IMR-90 (cell line): ENCODE measurements at regions not wholly inside any gene's neighbourhood (a gene's known extent, or its start where the extent isn't known, plus 50 kb on each side); places are given as distances from the start of the nearest gene placed in this dataset.
A peak's percentile ranks its signal among the peaks of the same experiment; 100 is the strongest.

Experiments used
- ATAC-seq: fragments of 200-7000 bp; cut with Tn5 transposase; 2 replicates; pipeline ENCODE4 v1.9.1; 2020; ENCODE audit warnings: low read depth, mild to moderate bottlenecking, moderate library complexity
- BruUV-seq: library from RNA; stranded (reverse); fragments of 400-500 nt; replicated peaks from 2 replicates; lab custom pipeline; 2021; lab: Mats Ljungman, UMichigan
- CTCF ChIA-PET: fragments of 300-600 bp; formaldehyde crosslinking; extraction: SDS; loops from one replicate; lab custom pipeline; 2021; ENCODE audit warnings: antibody characterized with exemption; lab: Yijun Ruan, JAX
- POLR2A ChIA-PET: fragments of 300-600 bp; sonication (Branson Sonifier 250); formaldehyde crosslinking; loops from one replicate; lab custom pipeline; 2022; ENCODE audit warnings: antibody characterized with exemption; ENCODE audit not compliant: unreplicated experiment; lab: Charles Lee
- DNase-seq: peaks from one replicate; pipeline ENCODE4 v3.0.0; 2013
- H2AFZ ChIP-seq: replicated peaks from 2 replicates; pipeline ENCODE3; 2013; ENCODE audit warnings: low read length, mild to moderate bottlenecking; ENCODE audit not compliant: poor library complexity
- H2AK5ac ChIP-seq: 2 replicates; pipeline ENCODE4 v1.6.1; 2013; ENCODE audit warnings: low read depth, low read length, inconsistent platforms
- H2AK9ac ChIP-seq: replicated peaks from 2 replicates; pipeline ENCODE3; 2013; ENCODE audit warnings: mild to moderate bottlenecking, low read depth, low read length, moderate library complexity; ENCODE audit not compliant: poor library complexity
- H2BK120ac ChIP-seq: 2 replicates; pipeline ENCODE4 v1.6.1; 2013; ENCODE audit warnings: low read depth, low read length, inconsistent platforms
- H2BK15ac ChIP-seq: 3 replicates; pipeline ENCODE4 v1.6.1; 2013; ENCODE audit warnings: low read depth, low read length, inconsistent platforms
- H2BK20ac ChIP-seq: 2 replicates; pipeline ENCODE4 v1.6.1; 2013; ENCODE audit warnings: low read depth, mild to moderate bottlenecking, inconsistent platforms, low read length, moderate library complexity
- H2BK5ac ChIP-seq: 2 replicates; pipeline ENCODE4 v1.6.1; 2013; ENCODE audit warnings: mild to moderate bottlenecking, low read depth, low read length, inconsistent platforms; ENCODE audit not compliant: poor library complexity, severe bottlenecking
- H3K14ac ChIP-seq: replicated peaks from 2 replicates; pipeline ENCODE4 v1.6.1; 2013; ENCODE audit warnings: low read depth, low read length, inconsistent platforms
- H3K18ac ChIP-seq: 2 replicates; pipeline ENCODE4 v1.6.1; 2013; ENCODE audit warnings: low read depth, low read length, control low read depth
- H3K23ac ChIP-seq: 2 replicates; pipeline ENCODE4 v1.6.1; 2013; ENCODE audit warnings: low read depth, low read length, inconsistent platforms
- H3K27ac ChIP-seq: 2 replicates; pipeline ENCODE4 v1.5.1; 2013; ENCODE audit warnings: mild to moderate bottlenecking, control low read depth, low read length; ENCODE audit not compliant: insufficient read depth
- H3K27me3 ChIP-seq: 2 replicates; pipeline ENCODE4 v1.6.1; 2013; ENCODE audit warnings: low read length; ENCODE audit not compliant: control insufficient read depth, insufficient read depth
- H3K36me3 ChIP-seq: 2 replicates; pipeline ENCODE4 v1.6.1; 2013; ENCODE audit warnings: low read length, mixed read lengths; ENCODE audit not compliant: control insufficient read depth, insufficient read depth
- H3K4ac ChIP-seq: 2 replicates; pipeline ENCODE4 v1.6.1; 2013; ENCODE audit warnings: low read depth, low read length, inconsistent platforms
- H3K4me1 ChIP-seq: 2 replicates; pipeline ENCODE4 v1.6.1; 2013; ENCODE audit warnings: low read length, mixed read lengths; ENCODE audit not compliant: control insufficient read depth, insufficient read depth
- H3K4me2 ChIP-seq: 2 replicates; pipeline ENCODE4 v1.6.1; 2013; ENCODE audit warnings: low read depth, mild to moderate bottlenecking, control low read depth, low read length, moderate library complexity
- H3K4me3 ChIP-seq: 2 replicates; pipeline ENCODE4 v1.5.1; 2013; ENCODE audit warnings: low read depth, mild to moderate bottlenecking, control low read depth, low read length, moderate library complexity; ENCODE audit not compliant: insufficient read depth
- H3K56ac ChIP-seq: 2 replicates; pipeline ENCODE4 v1.6.1; 2013; ENCODE audit warnings: low read length, inconsistent platforms; ENCODE audit not compliant: insufficient read depth; ENCODE audit errors: extremely low read depth
- H3K79me1 ChIP-seq, 2 experiments: 2 replicates each; pipeline ENCODE4 v1.6.1; 2013; ENCODE audit warnings: low read length in 2 of 2, inconsistent platforms in 1 of 2, low read depth in 1 of 2
- H3K9ac ChIP-seq: 2 replicates; pipeline ENCODE4 v1.6.1; 2013; ENCODE audit warnings: low read depth, low read length, control low read depth
- H3K9me1 ChIP-seq: 2 replicates; pipeline ENCODE4 v1.6.1; 2013; ENCODE audit warnings: low read length, inconsistent platforms; ENCODE audit not compliant: insufficient read depth
- H3K9me3 ChIP-seq: 2 replicates; pipeline ENCODE4 v1.6.1; 2013; ENCODE audit warnings: low read length; ENCODE audit not compliant: control insufficient read depth, insufficient read depth
- H4K20me1 ChIP-seq: 2 replicates; pipeline ENCODE4 v1.6.1; 2013; ENCODE audit warnings: low read length, inconsistent platforms; ENCODE audit not compliant: insufficient read depth
- H4K5ac ChIP-seq: 2 replicates; pipeline ENCODE4 v1.6.1; 2013; ENCODE audit warnings: mild to moderate bottlenecking, low read depth, low read length, control low read depth
- H4K8ac ChIP-seq, 2 experiments: 2 replicates each; pipeline ENCODE4 v1.6.1; 2013; ENCODE audit warnings: low read depth in 2 of 2, low read length in 2 of 2, control low read depth in 1 of 2, inconsistent platforms in 1 of 2
- H4K91ac ChIP-seq: 2 replicates; pipeline ENCODE4 v1.6.1; 2013; ENCODE audit warnings: low read depth, low read length, inconsistent platforms; ENCODE audit not compliant: insufficient read depth
- CHD1 ChIP-seq: IDR thresholded peaks from 2 replicates; pipeline ENCODE4 v1.6.1; 2012; ENCODE audit warnings: low read depth, low read length, improper control_type of control experiment
- CTCF ChIP-seq: conservative IDR thresholded peaks from 2 replicates; pipeline ENCODE4 v1.5.1; 2012; ENCODE audit warnings: mild to moderate bottlenecking, low read depth, low read length, improper control_type of control experiment
- ELK1 ChIP-seq: fragments of 150-350 bp; IDR thresholded peaks from 2 replicates; pipeline ENCODE4 v1.6.1; 2016; ENCODE audit warnings: low read depth, mild to moderate bottlenecking, low read length, moderate library complexity, borderline replicate concordance
- FOS ChIP-seq: fragments of 150-350 bp; IDR thresholded peaks from 2 replicates; pipeline ENCODE4 v1.6.1; 2016; ENCODE audit warnings: low read depth, low read length
- MAFK ChIP-seq: IDR thresholded peaks from 2 replicates; pipeline ENCODE4 v1.6.1; 2012; ENCODE audit warnings: low read depth, low read length, improper control_type of control experiment
- MAZ ChIP-seq: IDR thresholded peaks from 2 replicates; pipeline ENCODE4 v1.6.1; 2012; ENCODE audit warnings: low read depth, mild to moderate bottlenecking, low read length, improper control_type of control experiment, moderate library complexity, borderline replicate concordance
- MXI1 ChIP-seq: IDR thresholded peaks from 2 replicates; pipeline ENCODE4 v1.6.1; 2012; ENCODE audit warnings: low read depth, mild to moderate bottlenecking, low read length, moderate library complexity, borderline replicate concordance
- NFE2L2 ChIP-seq: fragments of 150-350 bp; IDR thresholded peaks from 2 replicates; pipeline ENCODE4 v1.6.1; 2016; ENCODE audit warnings: low read depth, mild to moderate bottlenecking, low read length
- POLR2A ChIP-seq: IDR thresholded peaks from 2 replicates; pipeline ENCODE4 v1.6.1; 2012; ENCODE audit warnings: mild to moderate bottlenecking, low read depth, low read length
- RAD21 ChIP-seq: IDR thresholded peaks from 2 replicates; pipeline ENCODE4 v1.6.1; 2012; ENCODE audit warnings: low read length, improper control_type of control experiment
- RCOR1 ChIP-seq: IDR thresholded peaks from 2 replicates; pipeline ENCODE4 v1.6.1; 2012; ENCODE audit warnings: mild to moderate bottlenecking, low read length, improper control_type of control experiment; ENCODE audit not compliant: insufficient replicate concordance
- RFX5 ChIP-seq: IDR thresholded peaks from 2 replicates; pipeline ENCODE4 v1.8.0; 2012; ENCODE audit warnings: low read depth, mild to moderate bottlenecking, low read length, moderate library complexity
- SMC3 ChIP-seq: fragments of 150-350 bp; IDR thresholded peaks from 2 replicates; pipeline ENCODE4 v1.6.1; 2016; ENCODE audit warnings: low read depth, mild to moderate bottlenecking, antibody characterized with exemption, low read length, moderate library complexity
- USF2 ChIP-seq: fragments of 150-350 bp; IDR thresholded peaks from 2 replicates; pipeline ENCODE4 v1.6.1; 2017; ENCODE audit warnings: mild to moderate bottlenecking, antibody characterized with exemption, low read length, low read depth
- WGBS, 2 experiments: methylation state at CpG; one replicate each; pipeline versions ENCODE4 v1.1.5 to v1.1.7; 2013; ENCODE audit warnings: missing lambda C conversion rate in 2 of 2; ENCODE audit not compliant: insufficient read length in 1 of 2; ENCODE audit errors: extremely low coverage in 2 of 2; 5-methylcytosine and 5-hydroxymethylcytosine counted together
- dilution Hi-C: fragments of 300-500 bp; cut with HindIII; formaldehyde crosslinking; loops from one replicate; pipeline ENCODE4 v1.14.3; 2018; ENCODE audit warnings: low sequenced_read_pairs; ENCODE audit not compliant: unreplicated experiment
- in situ Hi-C: fragments of 300-500 bp; cut with MboI; formaldehyde crosslinking; loops from 3 replicates; pipeline ENCODE4 v1.14.3; 2019; ENCODE audit warnings: low sequenced_read_pairs, inconsistent platforms, mixed read lengths
- intact Hi-C: fragments of 100-400 bp; cut with micrococcal nuclease; formaldehyde crosslinking; loops from 2 replicates; pipeline ENCODE4 v1.10.0; 2022

GRCh38 chr3:170811928-170812591 is 57.9 kb downstream of the RPL22L1 start:
- no peaks in the 10 kb centered on the region for H4K20me1 ChIP-seq
- POLR2A ChIA-PET: no interaction called here
- peaks cover 8% of the 10 kb centered on the region; the same call in 1 of the 2 replicates for H3K9me1 ChIP-seq
- H2AK9ac ChIP-seq: peak overlapping the region; percentile 8
- peaks cover 6% of the 10 kb centered on the region for H3K4me1 ChIP-seq
- peak overlapping the region; percentile 21; the same call in 1 of the 3 replicates for H2BK15ac ChIP-seq
- CTCF ChIA-PET: interaction anchor here (0.6 to 6.3 kb wide), 32 partner anchors 10 to 632 kb away, joined by 3 to 101 read pairs (median 5); partner anchors contain the start of genes CLDN11, RPL22L1 and SLC7A14
- DNase-seq (peak; percentile 78), ATAC-seq (peak; percentile 81)
- H3K27ac ChIP-seq: peak overlapping the region; percentile 1; the same call in 1 of the 2 replicates
- H3K14ac ChIP-seq: no peak overlapping the region
- H3K56ac ChIP-seq: no peak overlapping the region
- no peak for TF ChIP-seq USF2
- TF ChIP-seq SMC3: peak; percentile 91
- no peak for TF ChIP-seq RFX5
- no peak for TF ChIP-seq NFE2L2
- TF ChIP-seq POLR2A: peak; percentile 37; the same call in 1 of the 2 replicates
- no peak for TF ChIP-seq FOS
- peak; percentile 72; the same call in 1 of the 2 replicates for TF ChIP-seq MAZ
- TF ChIP-seq CTCF: peak; percentile 94
- peak; percentile 25; the same call in 1 of the 2 replicates for TF ChIP-seq MAFK
- TF ChIP-seq RAD21: peak; percentile 92
- TF ChIP-seq RCOR1: no peak
- TF ChIP-seq ELK1: no peak
- no peak for TF ChIP-seq CHD1
- no peak for TF ChIP-seq MXI1
- H3K79me1 ChIP-seq: no peaks in the 10 kb centered on the region
- H2BK5ac ChIP-seq: peak overlapping the region; percentile 9
- peak overlapping the region; percentile 71 for H3K4ac ChIP-seq
- BruUV-seq: no TSS peak
- peak overlapping the region; percentile 68 for H4K91ac ChIP-seq
- no peaks in the 10 kb centered on the region for H3K9me3 ChIP-seq
- peak overlapping the region; percentile 90 for H2BK120ac ChIP-seq
- H3K27me3 ChIP-seq: no peaks in the 10 kb centered on the region
- peak overlapping the region; percentile 72 for H2BK20ac ChIP-seq
- peak overlapping the region; percentile 2 to 79; a peak in 1 of 4 replicates for H4K8ac ChIP-seq
- H2AK5ac ChIP-seq: no peak overlapping the region
- no peak overlapping the region for H3K23ac ChIP-seq
- dilution Hi-C loops (no loop called here), intact Hi-C loops (loop anchor here (1.0 to 2.0 kb wide), 2 partner anchors 398 to 501 kb away; no protein-coding TSS in a partner anchor), in situ Hi-C loops (loop anchor here (5.0 kb wide), 1 partner anchor 395 kb away; the partner anchor contains the start of gene CLDN11)
- H3K18ac ChIP-seq: peak overlapping the region; percentile 19
- H3K36me3 ChIP-seq: no peaks in the 10 kb centered on the region
- H2AFZ ChIP-seq: peak overlapping the region; percentile 44
- 50% methylated on average over 1 of the region's 8 CpGs; no CpG with 5 or more reads in 1 of the 2 experiments for WGBS, 2 experiments
- no peak overlapping the region for H3K9ac ChIP-seq
- no peak overlapping the region for H3K4me3 ChIP-seq
- H4K5ac ChIP-seq: peak overlapping the region; percentile 20; the same call in 1 of the 2 replicates
- no peak overlapping the region for H3K4me2 ChIP-seq
